ENCODE measurements at regions not wholly inside any gene's neighbourhood (a gene's known extent, or its start where the extent isn't known, plus 50 kb on each side); places are given as distances from the start of the nearest gene placed in this dataset.
A peak's percentile ranks its signal among the peaks of the same experiment; 100 is the strongest.

- POLR2A ChIA-PET (ENCODE audit: low non-redundant PET): no interaction called here
Measured at GRCh38 chr9:28714188-28714587, 1140.9 kb upstream of the C9orf72 start.

GRCh38 chr9:28718226-28718625 is 1144.9 kb upstream of the C9orf72 start:
- POLR2A ChIA-PET (ENCODE audit: low non-redundant PET): no interaction called here
- no peak overlapping the region for H3K27ac ChIP-seq
- no peak for TF ChIP-seq CTCF (conservative IDR thresholded peaks at IDR 0.05; ENCODE audit: low read depth)
- CTCF ChIA-PET: no interaction called here
- DNase-seq (ENCODE audit: low spot score): no peak

More at GRCh38 chr9:28714188-28714587, 1140.9 kb upstream of the C9orf72 start:
- H3K27ac ChIP-seq: no peak overlapping the region
- no peak for DNase-seq (ENCODE audit: low spot score)
- CTCF ChIA-PET: no interaction called here
- TF ChIP-seq CTCF (conservative IDR thresholded peaks at IDR 0.05; ENCODE audit: low read depth): no peak

GRCh38 chr9:28720746-28721145 is 1147.5 kb upstream of the C9orf72 start:
- TF ChIP-seq CTCF (conservative IDR thresholded peaks at IDR 0.05; ENCODE audit: low read depth): no peak
- ChIA-PET POLR2A (ENCODE audit: low non-redundant PET) (no interaction called here), CTCF (no interaction called here)
- DNase-seq (ENCODE audit: low spot score): no peak
- no peak overlapping the region for H3K27ac ChIP-seq

- POLR2A ChIA-PET (ENCODE audit: low non-redundant PET): no interaction called here
Measured at GRCh38 chr9:28730111-28730510, 1156.8 kb upstream of the C9orf72 start.

GRCh38 chr9:28735738-28736342 is 1162.6 kb upstream of the C9orf72 start:
- peak; percentile 15 for DNase-seq (ENCODE audit: low spot score)
- ChIA-PET POLR2A (ENCODE audit: low non-redundant PET) (no interaction called here), CTCF (no interaction called here)
- H3K27ac ChIP-seq: no peak overlapping the region
- no peak for TF ChIP-seq CTCF (conservative IDR thresholded peaks at IDR 0.05; ENCODE audit: low read depth)

More at GRCh38 chr9:28730111-28730510, 1156.8 kb upstream of the C9orf72 start:
- H3K27ac ChIP-seq: no peak overlapping the region
- no peak for DNase-seq (ENCODE audit: low spot score)
- no peak for TF ChIP-seq CTCF (conservative IDR thresholded peaks at IDR 0.05; ENCODE audit: low read depth)
- CTCF ChIA-PET: no interaction called here

GRCh38 chr9:28741459-28741858 is 1168.2 kb upstream of the C9orf72 start:
- DNase-seq (ENCODE audit: low spot score): no peak
- H3K27ac ChIP-seq: no peak overlapping the region
- TF ChIP-seq CTCF (conservative IDR thresholded peaks at IDR 0.05; ENCODE audit: low read depth): no peak
- POLR2A ChIA-PET (ENCODE audit: low non-redundant PET): no interaction called here
- CTCF ChIA-PET: no interaction called here

Measured in RWPE1 (cell line).